ENCODE measurements at regions not wholly inside any gene's neighbourhood (a gene's known extent, or its start where the extent isn't known, plus 50 kb on each side); places are given as distances from the start of the nearest gene placed in this dataset.

- Histone ChIP-seq H4K8ac (replicated peaks; ENCODE audit: insufficient read length, low read depth, low read length) (no peak overlapping the region), H4K91ac (ENCODE audit: insufficient read length, low read depth, low read length) (no peak overlapping the region), H3K27ac (ENCODE audit: insufficient read length, low read depth, low read length) (no peak overlapping the region), H3K4ac (ENCODE audit: low read depth, low read length) (no peak overlapping the region), H2BK15ac (ENCODE audit: low read depth, low read length) (no peak overlapping the region), H2AK5ac (ENCODE audit: insufficient read length, low read length) (no peak overlapping the region), H3K9me3 (ENCODE audit: control insufficient read depth, low read depth, low read length) (no peaks in the 10 kb centered on the region), H2AFZ (ENCODE audit: low read length) (no peak overlapping the region), H3K14ac (ENCODE audit: insufficient read depth, low read length) (no peak overlapping the region), H3K56ac (ENCODE audit: insufficient read length, low read depth, low read length) (no peak overlapping the region), H2BK20ac (ENCODE audit: low read depth, low read length, poor library complexity, severe bottlenecking) (no peak overlapping the region), H2BK12ac (ENCODE audit: insufficient read length, low read depth, low read length) (no peak overlapping the region), H3K79me1 (ENCODE audit: insufficient read depth, low read depth, low read length, poor library complexity, severe bottlenecking) (no peaks in the 10 kb centered on the region), H3T11ph (ENCODE audit: low read length) (no peak overlapping the region), H4K20me1 (ENCODE audit: control insufficient read depth, insufficient read depth, insufficient read length) (no peaks in the 10 kb centered on the region), H3K9ac (ENCODE audit: extremely low read depth, insufficient read length, low read length) (no peak overlapping the region), H3K4me1 (ENCODE audit: insufficient read depth, low read length) (peaks cover 5% of the 10 kb centered on the region), H2BK120ac (ENCODE audit: low read depth, low read length, poor library complexity, severe bottlenecking) (no peak overlapping the region), H3K23me2 (ENCODE audit: insufficient read length, low read depth, low read length, poor library complexity, severe bottlenecking) (no peaks in the 10 kb centered on the region), H4K5ac (ENCODE audit: insufficient read length, low read depth, low read length) (no peak overlapping the region), H3K27me3 (ENCODE audit: insufficient read depth, low read length) (no peaks in the 10 kb centered on the region), H3K4me2 (ENCODE audit: insufficient read depth, insufficient read length, low read length) (no peak overlapping the region), H3K23ac (ENCODE audit: insufficient read length, low read depth, low read length) (no peak overlapping the region), H2BK5ac (ENCODE audit: insufficient read length, low read length) (no peak overlapping the region), H3K18ac (ENCODE audit: insufficient read length, low read depth, low read length) (no peak overlapping the region), H3K79me2 (ENCODE audit: insufficient read depth, low read length) (no peaks in the 10 kb centered on the region)
- no peaks in the 10 kb centered on the region for H3K27me3 Mint-ChIP-seq (ENCODE audit: low read depth)
- H3K4me3 Mint-ChIP-seq: no peak overlapping the region
- H3K27ac Mint-ChIP-seq: no peak overlapping the region
- no peaks in the 10 kb centered on the region; a peak in 1 of 5 replicates for H3K9me3 Mint-ChIP-seq
- no CpG with 5 or more reads among the region's 2 CpGs for WGBS (ENCODE audit: extremely low coverage, insufficient read length, low lambda C conversion rate)
- DNase-seq: no peak
- no peak for TF ChIP-seq CTCF (conservative IDR thresholded peaks at IDR 0.05)
- peaks cover 9 to 14% of the 10 kb centered on the region in 2 experiments for H3K4me1 Mint-ChIP-seq
- H3K36me3 Mint-ChIP-seq (ENCODE audit: insufficient read depth in 1 of 3, low read depth in 3 of 3): no peaks in the 10 kb centered on the region
Measured at GRCh38 chr4:23733476-23733875, 156.4 kb downstream of the PPARGC1A start.
